Fibroblast of villous mesenchyme (primary cell): ENCODE measurements at regions not wholly inside any gene's neighbourhood (a gene's known extent, or its start where the extent isn't known, plus 50 kb on each side); places are given as distances from the start of the nearest gene placed in this dataset.

Source experiments
- DNase-seq: peaks from one replicate; pipeline ENCODE4 v3.0.0-alpha.2; 2010; ENCODE audit warnings: low read depth
- H3K4me3 ChIP-seq: 2 replicates; pipeline ENCODE4 v1.5.1; 2011; ENCODE audit warnings: low read depth, mild to moderate bottlenecking, low read length
- TF ChIP-seq, protein P1 (sequence below): IDR thresholded peaks from 2 replicates; pipeline ENCODE4 v1.5.1; 2012; ENCODE audit warnings: low read depth, mild to moderate bottlenecking, low read length; ENCODE audit not compliant: insufficient read depth

DNA sequence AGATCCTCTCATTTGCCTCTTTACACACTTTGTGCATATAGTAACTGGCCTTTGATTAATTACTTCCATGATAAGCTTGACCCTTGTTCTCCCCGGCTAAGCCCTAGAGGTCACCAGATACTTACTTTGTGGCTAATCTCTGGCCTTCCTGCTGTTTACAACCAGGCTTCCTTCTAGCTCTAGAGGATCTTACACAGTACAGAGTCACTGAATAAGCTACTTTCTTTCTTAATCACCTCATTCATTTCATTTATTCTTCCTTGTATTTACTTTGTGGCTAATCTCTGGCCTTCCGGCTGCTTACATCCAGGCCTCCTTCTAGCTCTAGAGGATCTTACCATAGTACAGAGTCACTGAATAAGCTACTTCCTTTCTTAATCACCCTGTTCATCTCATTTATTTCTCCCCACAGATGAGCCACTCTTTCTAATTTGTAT, 144.3 kb upstream of the C1orf21 start:
- DNase-seq, result peak; percentile 94
- no peak overlapping the region for H3K4me3 ChIP-seq
- TF ChIP-seq, protein P1, sequence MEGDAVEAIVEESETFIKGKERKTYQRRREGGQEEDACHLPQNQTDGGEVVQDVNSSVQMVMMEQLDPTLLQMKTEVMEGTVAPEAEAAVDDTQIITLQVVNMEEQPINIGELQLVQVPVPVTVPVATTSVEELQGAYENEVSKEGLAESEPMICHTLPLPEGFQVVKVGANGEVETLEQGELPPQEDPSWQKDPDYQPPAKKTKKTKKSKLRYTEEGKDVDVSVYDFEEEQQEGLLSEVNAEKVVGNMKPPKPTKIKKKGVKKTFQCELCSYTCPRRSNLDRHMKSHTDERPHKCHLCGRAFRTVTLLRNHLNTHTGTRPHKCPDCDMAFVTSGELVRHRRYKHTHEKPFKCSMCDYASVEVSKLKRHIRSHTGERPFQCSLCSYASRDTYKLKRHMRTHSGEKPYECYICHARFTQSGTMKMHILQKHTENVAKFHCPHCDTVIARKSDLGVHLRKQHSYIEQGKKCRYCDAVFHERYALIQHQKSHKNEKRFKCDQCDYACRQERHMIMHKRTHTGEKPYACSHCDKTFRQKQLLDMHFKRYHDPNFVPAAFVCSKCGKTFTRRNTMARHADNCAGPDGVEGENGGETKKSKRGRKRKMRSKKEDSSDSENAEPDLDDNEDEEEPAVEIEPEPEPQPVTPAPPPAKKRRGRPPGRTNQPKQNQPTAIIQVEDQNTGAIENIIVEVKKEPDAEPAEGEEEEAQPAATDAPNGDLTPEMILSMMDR, result no peak

DNA sequence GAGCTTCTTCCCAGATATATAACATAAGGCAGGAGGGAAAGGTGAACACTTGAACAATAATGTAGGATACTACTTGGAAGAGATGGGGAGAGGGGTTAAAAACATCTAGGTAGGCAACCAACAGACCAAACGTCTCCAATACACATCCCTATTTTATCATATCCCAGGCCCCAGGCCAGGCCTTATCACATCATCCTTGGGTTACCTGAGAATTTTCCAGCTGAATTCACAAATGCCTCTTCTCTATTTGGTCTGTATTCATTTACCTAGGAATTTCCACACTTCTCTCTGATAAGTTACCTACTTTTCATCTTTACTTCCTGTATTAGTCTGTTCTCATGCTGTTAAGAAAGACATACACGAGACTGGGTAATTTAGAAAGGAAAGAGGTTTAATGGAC, 141.9 kb upstream of the C1orf21 start:
- DNase-seq, result no peak
- H3K4me3 ChIP-seq, result no peak overlapping the region
- TF ChIP-seq, protein P1, result no peak

DNA sequence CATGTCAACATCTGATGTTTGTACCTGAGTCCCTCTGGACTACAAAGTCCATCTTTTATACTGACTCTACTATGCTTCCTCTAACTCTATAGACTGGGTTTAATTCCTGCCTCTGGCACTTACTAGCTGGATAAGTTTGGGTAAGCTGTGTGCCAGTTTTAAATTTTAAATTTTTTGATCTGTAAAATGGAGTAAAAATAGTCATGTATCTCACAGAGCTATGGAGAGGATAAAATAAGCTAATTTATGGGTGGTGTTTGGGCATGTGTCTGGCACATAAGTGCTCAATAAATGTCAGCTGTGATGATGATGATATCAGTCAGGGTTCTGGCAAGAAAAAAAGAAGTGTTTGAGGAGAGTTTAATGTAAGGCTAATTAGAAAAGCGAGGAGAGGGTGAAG, 139.2 kb upstream of the C1orf21 start:
- TF ChIP-seq, protein P1, result no peak
- no peak overlapping the region for H3K4me3 ChIP-seq
- no peak for DNase-seq

DNA sequence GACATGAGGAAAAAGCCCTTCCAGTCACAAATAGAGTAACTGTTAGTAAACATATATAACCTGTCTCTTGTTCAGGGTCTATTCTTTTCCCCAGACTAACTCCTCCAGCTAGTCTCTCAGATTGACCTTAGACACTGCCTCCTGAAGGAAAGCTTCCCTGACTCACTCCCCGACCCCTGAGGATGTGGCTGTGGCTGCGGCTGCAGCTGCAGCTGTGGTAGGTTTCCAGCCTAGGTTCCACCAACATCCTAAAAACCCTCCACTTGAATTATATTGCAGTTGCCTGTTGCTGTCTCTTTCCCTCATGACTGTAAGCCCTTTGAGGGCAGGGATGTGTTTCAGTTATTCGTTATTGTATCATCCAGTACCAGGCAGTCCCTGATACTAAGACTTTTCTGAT, 132.9 kb upstream of the C1orf21 start:
- TF ChIP-seq, protein P1, result no peak
- no peak overlapping the region for H3K4me3 ChIP-seq
- no peak for DNase-seq

DNA sequence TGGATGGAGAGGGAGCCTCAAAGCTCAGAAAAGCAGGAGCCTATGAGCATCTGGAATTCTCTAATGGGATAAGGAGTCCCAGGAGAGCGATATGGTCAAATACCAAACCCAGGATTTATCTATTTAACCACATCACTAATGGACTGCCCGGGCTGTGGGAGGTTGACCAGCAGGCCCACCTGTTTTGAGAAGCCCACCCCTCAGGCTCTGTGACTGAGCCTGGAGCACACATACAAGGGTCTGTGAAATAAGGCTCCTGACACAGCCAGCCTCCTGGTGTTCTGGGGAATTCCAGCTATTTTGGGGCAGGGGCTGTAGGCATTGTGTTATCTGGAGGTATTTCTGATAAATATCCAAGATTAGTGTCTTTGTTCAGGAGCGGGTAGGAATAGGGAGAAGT, 132.0 kb upstream of the C1orf21 start:
- TF ChIP-seq, protein P1, result no peak
- DNase-seq, result no peak
- H3K4me3 ChIP-seq, result no peak overlapping the region

DNA sequence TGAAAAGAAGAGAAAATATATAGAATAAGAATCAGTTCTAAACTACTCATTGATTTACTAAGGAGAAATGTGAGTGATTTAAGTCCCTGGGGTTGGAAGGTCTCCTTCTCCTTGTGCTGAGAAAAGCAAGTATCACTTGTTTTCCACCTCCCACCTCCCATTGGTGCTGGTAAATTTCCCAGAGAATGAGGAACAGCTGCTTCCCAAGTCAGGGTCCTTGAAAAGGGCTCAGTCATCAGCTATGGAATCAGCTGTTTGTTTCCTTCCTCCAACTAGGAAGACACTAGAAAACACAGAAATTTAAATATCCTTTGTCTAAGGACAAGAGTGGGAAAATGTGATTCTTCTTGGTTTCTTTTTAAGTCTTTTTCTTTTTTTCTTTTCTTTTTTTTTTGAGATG, 131.3 kb upstream of the C1orf21 start:
- H3K4me3 ChIP-seq, result no peak overlapping the region
- DNase-seq, result no peak
- TF ChIP-seq, protein P1, result no peak

DNA sequence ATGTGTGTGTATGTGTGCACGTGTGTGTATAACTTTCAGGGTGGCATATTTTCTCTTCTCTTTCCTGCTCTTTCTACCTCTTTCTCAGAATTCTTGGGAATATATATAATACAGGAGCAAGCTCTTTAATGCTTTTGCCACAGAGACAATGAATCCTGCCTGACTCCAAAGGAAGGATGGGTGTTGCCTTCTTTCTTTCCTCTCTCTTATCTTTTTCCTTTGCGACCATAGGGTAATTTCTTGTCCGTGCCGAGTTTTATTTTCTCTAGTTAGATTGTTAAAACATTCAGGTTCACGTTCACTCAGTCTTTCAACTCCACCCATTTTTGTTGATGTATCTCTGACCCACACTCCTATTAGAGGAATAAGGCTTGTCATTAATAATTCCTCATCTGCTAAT, 129.0 kb upstream of the C1orf21 start:
- no peak for DNase-seq
- TF ChIP-seq, protein P1, result no peak
- H3K4me3 ChIP-seq, result no peak overlapping the region
